Kidney (tissue), 13 donors: ENCODE measurements at regions not wholly inside any gene's neighbourhood (a gene's known extent, or its start where the extent isn't known, plus 50 kb on each side); places are given as distances from the start of the nearest gene placed in this dataset.

Experiments used
- DNase-seq, 5 donors: peaks; one replicate each; pipeline ENCODE4 v3.0.0-alpha.2; 2013 to 2020
- FAIRE-seq: peaks from 2 replicates; lab custom pipeline; 2012; peaks lifted over from hg19 to GRCh38; lab: Jason Lieb, UNC
- H3K27ac ChIP-seq, 2 donors: one replicate each; pipeline ENCODE4 v1.7.0; 2013; ENCODE audit warnings: low read depth in 2 of 2, low read length in 2 of 2, inconsistent platforms in 1 of 2
- H3K27me3 ChIP-seq: one replicate; pipeline ENCODE4 v1.7.1; 2013; ENCODE audit warnings: low read length, inconsistent platforms; ENCODE audit not compliant: control insufficient read depth, insufficient read depth
- H3K36me3 ChIP-seq, 3 donors: one replicate each; pipeline versions ENCODE4 v1.7.0 to v1.7.1; 2013; ENCODE audit warnings: low read length in 3 of 3, control low read depth in 1 of 3, inconsistent platforms in 1 of 3; ENCODE audit not compliant: insufficient read depth in 3 of 3, control insufficient read depth in 2 of 3
- H3K4me1 ChIP-seq, 3 donors: one replicate each; pipeline versions ENCODE4 v1.7.0 to v1.7.1; 2013; ENCODE audit warnings: low read length in 3 of 3, inconsistent platforms in 1 of 3, low read depth in 1 of 3; ENCODE audit not compliant: control insufficient read depth in 2 of 3, insufficient read depth in 2 of 3
- H3K4me3 ChIP-seq, 3 donors: one replicate each; pipeline versions ENCODE4 v1.7.0 to v1.8.1; 2013; ENCODE audit warnings: low read length in 3 of 3, control low read depth in 1 of 3, inconsistent platforms in 1 of 3
- H3K9ac ChIP-seq, 3 donors: one replicate each; pipeline versions ENCODE4 v1.7.0 to v1.7.1; 2013; ENCODE audit warnings: low read length in 3 of 3, control low read depth in 1 of 3, inconsistent platforms in 1 of 3
- H3K9me3 ChIP-seq, 3 donors: one replicate each; pipeline versions ENCODE4 v1.7.0 to v1.7.1; 2013; ENCODE audit warnings: low read length in 3 of 3, control low read depth in 1 of 3, inconsistent platforms in 1 of 3; ENCODE audit not compliant: control insufficient read depth in 2 of 3, insufficient read depth in 1 of 3
- intact Hi-C: fragments of 100-400 bp; cut with DNase I; formaldehyde crosslinking; loops from one replicate; pipeline ENCODE4 v1.11.1; 2022
- TF ChIP-seq, protein P1 (sequence below): IDR thresholded peaks from 3 replicates; pipeline ENCODE4 v1.5.1; 2012; ENCODE audit warnings: mild to moderate bottlenecking, moderate library complexity, borderline replicate concordance; ENCODE audit not compliant: insufficient read depth; ENCODE audit errors: extremely low read depth
- donor health status: control.
- donor health status: control.
- donor health status: control.
- donor health status: control.
- donor health status: control.
- donor health status: DM: yes; HTN: yes; CAD: no.
- donor health status: Normal renal cell carcinoma (clear cell type).

DNA sequence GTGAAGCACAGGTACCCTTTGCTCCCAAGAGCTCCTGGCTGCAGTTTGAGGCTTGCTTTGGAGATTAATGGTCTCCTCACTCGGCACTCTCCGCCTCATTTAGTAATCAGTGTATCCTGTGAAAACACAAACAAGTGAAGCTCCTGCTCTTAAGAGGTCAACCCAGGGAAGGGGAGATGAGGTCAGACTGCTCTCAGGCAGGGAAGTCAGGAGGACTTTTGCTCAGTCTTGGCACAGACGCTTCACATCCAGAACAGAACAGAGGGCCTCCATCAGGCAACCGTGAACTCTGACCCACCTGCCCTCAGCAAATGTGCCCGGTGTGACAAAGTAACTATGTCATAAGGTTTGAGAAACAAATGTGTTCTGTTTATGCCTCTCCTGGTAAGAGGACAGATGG lies 428.8 kb upstream of the JARID2 start:
- FAIRE-seq: no peak
- DNase-seq: peak in 2 of 5 donors; percentile 44 to 48
- no peaks in the 10 kb centered on the region for H3K9me3 ChIP-seq
- H3K27ac ChIP-seq: no peak overlapping the region
- intact Hi-C loops: no loop called here
- TF ChIP-seq, protein P1, sequence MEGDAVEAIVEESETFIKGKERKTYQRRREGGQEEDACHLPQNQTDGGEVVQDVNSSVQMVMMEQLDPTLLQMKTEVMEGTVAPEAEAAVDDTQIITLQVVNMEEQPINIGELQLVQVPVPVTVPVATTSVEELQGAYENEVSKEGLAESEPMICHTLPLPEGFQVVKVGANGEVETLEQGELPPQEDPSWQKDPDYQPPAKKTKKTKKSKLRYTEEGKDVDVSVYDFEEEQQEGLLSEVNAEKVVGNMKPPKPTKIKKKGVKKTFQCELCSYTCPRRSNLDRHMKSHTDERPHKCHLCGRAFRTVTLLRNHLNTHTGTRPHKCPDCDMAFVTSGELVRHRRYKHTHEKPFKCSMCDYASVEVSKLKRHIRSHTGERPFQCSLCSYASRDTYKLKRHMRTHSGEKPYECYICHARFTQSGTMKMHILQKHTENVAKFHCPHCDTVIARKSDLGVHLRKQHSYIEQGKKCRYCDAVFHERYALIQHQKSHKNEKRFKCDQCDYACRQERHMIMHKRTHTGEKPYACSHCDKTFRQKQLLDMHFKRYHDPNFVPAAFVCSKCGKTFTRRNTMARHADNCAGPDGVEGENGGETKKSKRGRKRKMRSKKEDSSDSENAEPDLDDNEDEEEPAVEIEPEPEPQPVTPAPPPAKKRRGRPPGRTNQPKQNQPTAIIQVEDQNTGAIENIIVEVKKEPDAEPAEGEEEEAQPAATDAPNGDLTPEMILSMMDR: no peak
- H3K9ac ChIP-seq: no peak overlapping the region
- no peaks in the 10 kb centered on the region for H3K36me3 ChIP-seq
- H3K4me3 ChIP-seq: no peak overlapping the region
- peaks cover 0 to 3% (median 0%) of the 10 kb centered on the region in 3 donors for H3K4me1 ChIP-seq
- no peaks in the 10 kb centered on the region for H3K27me3 ChIP-seq

DNA sequence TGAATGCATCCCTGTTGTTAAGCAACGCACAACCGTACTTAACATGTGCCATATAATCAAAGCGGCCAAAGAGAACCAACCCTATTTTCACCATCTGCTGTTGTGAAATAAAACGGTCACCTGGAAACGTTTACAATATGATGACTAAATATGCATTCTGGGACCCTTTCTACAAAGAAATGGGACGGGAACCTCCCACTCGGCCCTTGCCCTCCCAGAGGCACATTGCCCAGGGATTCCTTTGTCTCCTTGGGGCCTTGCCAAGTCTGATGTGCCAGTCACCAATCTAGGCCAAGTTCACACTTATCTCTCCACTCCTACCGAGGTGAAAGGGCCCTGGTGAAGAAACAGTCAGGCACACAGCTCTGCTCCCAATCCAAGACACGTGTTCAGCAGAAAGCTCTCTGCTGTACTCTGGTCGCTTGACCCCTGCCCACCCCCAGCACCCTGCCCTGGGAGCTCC lies 427.4 kb upstream of the JARID2 start:
- Histone ChIP-seq H3K9me3 (no peaks in the 10 kb centered on the region), H3K4me3 (no peak overlapping the region), H3K4me1 (peaks cover 0 to 3% (median 0%) of the 10 kb centered on the region in 3 donors), H3K36me3 (no peaks in the 10 kb centered on the region), H3K9ac (no peak overlapping the region), H3K27me3 (no peaks in the 10 kb centered on the region), H3K27ac (peak overlapping the region in 1 of 2 donors; percentile 23)
- intact Hi-C loops: no loop called here
- DNase-seq (no peak), FAIRE-seq (no peak)
- TF ChIP-seq, protein P1: no peak

DNA sequence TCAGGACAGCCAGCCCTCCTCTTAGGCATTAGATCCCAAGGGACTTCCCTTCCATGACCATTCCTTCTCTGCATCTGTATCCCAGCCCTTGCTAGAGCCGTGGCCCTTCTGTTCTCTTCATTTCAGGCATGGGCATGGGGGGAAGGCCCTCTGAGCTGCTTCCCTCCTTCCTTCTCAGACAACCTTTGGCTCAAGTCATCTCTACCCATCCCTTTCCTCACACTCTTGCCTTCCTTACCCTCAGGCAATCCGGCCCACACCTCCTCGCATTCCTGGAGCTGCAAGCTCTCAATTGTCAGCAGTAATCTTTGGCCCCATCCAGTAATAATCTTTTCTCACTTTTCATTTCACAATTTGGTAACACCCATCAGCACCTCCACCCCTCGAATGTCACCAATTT lies 426.9 kb upstream of the JARID2 start:
- intact Hi-C loops: no loop called here
- no peaks in the 10 kb centered on the region for H3K27me3 ChIP-seq
- FAIRE-seq: no peak

More for the DNA sequence above, 426.9 kb upstream of the JARID2 start:
- no peak for DNase-seq
- H3K4me1 ChIP-seq: peaks cover 0 to 3% (median 0%) of the 10 kb centered on the region in 3 donors
- TF ChIP-seq, protein P1: no peak
- no peak overlapping the region for H3K9ac ChIP-seq
- H3K36me3 ChIP-seq: no peaks in the 10 kb centered on the region
- no peak overlapping the region for H3K4me3 ChIP-seq
- no peak overlapping the region for H3K27ac ChIP-seq
- H3K9me3 ChIP-seq: no peaks in the 10 kb centered on the region
